HUDEP-2 (cell line): ENCODE measurements at regions not wholly inside any gene's neighbourhood (a gene's known extent, or its start where the extent isn't known, plus 50 kb on each side); places are given as distances from the start of the nearest gene placed in this dataset.

Source experiments
- DNase-seq, 76 experiments: peaks; one replicate each; lab custom pipeline; 2025; ENCODE audit not compliant: unreplicated experiment in 76 of 76; lab: John Stamatoyannopoulos, UW

- no peak for DNase-seq
Measured at GRCh38 chr13:74891610-74892009, 590.4 kb downstream of the TBC1D4 start.

- peak in 5 of 76 experiments; percentile 1 to 23 (median 1) for DNase-seq
Measured at GRCh38 chr13:74889321-74889720, 592.6 kb downstream of the TBC1D4 start.

GRCh38 chr13:74886502-74886901 is 595.5 kb downstream of the TBC1D4 start:
- DNase-seq: no peak

DNA sequence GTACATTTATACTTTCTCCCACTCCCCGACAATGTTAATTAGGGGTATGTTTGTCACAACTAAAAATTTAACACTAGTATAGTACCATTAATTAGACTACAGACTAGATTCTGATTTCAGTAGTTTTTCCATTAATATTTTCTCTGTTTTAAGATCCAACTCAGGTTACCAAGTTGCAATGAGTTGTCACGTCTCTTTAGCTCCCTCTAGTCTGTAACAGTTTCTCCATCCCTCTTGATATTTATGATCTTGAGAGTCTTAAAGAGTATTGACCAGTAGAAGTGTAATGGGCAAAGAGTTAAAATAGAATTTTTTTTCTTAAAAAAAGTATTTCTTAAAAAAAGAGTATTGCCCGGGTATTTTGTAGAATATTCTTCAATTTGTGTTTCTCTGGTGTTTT is 598.1 kb downstream of the TBC1D4 start:
- no peak for DNase-seq

GRCh38 chr13:74871369-74872070 is 610.4 kb downstream of the TBC1D4 start:
- DNase-seq: no peak

- no peak for DNase-seq
Measured at GRCh38 chr13:74870865-74871264, 611.1 kb downstream of the TBC1D4 start.

- peak in 6 of 76 experiments; percentile 2 to 36 (median 15) for DNase-seq
Measured at GRCh38 chr13:74869846-74870245, 612.1 kb downstream of the TBC1D4 start.

GRCh38 chr13:74868049-74868448 is 613.9 kb downstream of the TBC1D4 start:
- no peak for DNase-seq

DNA sequence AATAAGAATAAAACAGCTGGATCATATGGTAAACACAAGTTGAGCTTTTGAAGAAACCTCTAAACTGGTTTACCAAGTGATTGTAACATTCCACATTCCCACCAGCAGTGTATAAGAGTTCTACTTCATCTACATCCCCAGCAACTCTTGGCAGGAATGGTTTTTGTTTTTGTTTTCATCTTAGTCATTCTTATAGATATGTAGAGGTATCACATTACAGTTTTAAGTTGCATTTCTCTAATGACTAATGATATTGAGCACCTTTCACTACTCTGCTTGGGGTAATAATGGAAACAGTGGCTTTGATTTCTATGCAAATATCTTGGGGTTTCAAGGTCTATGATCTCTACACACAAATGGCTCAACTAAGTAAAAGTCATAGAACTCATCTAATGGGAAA is 614.5 kb downstream of the TBC1D4 start:
- no peak for DNase-seq

DNA sequence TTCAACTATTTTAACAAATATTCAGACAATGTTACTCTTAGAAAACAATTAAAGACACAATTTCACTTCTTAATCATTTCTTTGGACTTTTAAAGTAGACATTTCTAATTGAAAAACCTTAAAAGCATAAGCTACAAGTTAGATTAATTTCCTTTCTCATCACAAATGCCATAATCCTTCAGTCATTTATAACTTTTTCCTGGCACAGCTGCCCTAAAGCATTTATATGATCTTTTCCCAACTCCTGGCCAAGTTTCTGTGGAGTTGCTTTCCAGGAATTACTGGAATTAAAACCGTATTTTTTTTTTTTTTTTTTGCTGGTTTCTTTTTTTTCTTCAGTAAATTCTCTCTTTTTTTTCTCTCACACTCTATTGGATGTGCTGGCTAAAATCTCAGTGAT is 615.9 kb downstream of the TBC1D4 start:
- no peak for DNase-seq

DNA sequence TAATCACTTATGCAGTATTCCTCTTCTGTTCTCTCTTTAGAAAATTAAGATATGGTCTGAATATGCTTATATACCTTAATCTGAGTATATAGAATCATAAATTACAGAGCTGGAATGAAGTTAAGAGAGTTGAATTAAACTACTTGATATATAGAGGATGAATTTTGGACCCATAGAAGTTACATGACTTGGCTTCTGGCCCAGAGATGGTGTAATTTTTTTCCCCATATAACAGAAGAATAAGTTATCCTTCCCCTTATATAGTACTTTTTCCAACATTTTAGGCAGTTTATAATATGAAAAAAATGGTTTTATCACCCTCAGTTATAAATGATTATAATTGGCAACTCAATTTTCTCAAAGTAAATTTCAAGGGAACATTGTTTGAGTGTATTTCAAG is 616.3 kb downstream of the TBC1D4 start:
- no peak for DNase-seq

DNA sequence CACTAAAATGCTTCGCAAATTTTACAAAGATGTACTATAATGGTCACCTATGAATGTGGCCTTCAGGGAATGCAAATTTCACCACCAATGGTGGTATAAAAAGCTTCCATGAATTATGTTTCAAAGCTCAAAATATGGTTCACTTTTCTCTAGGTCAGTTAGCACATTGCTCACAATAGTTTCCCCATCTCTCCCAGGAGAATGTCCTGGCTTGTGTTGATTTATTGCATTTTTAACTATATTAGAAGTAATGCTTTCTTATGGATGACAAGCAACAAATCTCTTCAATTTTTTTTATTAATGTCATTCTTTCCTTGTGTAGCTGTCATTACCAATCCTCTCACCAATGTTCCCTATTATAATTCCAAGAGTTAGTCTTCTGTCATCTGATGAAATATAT is 621.2 kb downstream of the TBC1D4 start:
- DNase-seq: no peak

DNA sequence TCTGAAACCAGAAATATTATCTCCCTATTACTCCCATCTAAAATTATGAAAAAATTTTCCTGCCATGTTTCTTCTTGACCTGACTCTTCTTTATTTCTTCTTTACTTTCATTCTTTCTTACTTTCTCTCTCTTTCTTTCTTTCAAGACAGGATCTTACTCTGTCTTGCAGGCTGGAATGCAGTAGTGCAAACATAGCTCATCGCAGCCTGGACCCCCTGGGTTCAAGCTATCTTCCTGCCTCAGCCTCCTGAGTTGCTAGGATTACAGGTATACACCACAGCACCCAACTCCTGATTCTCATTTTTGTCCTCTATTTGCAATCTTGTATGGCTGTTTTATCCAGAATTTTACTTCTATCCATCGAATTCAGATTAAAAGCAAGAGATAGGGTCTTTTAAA is 631.1 kb downstream of the TBC1D4 start:
- DNase-seq: no peak

DNA sequence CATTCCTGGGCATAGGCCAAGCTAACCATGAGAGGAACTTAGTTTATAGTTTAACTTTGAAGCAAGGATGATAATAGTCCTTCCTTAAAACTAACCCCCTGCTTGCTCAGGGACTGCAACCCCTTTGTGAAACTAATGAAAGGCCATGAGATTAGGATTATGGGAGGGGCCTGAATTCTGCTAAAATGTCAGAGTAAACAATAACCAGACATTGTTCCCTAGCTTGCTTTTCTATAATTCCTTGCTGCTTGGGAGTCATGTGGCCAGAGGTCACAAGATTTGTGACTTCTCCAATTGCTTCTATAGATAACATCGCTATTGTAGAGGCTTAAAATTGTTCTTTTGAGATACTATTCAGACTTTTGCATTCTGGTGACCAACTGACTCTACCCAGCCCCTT is 634.0 kb downstream of the TBC1D4 start:
- no peak for DNase-seq

DNA sequence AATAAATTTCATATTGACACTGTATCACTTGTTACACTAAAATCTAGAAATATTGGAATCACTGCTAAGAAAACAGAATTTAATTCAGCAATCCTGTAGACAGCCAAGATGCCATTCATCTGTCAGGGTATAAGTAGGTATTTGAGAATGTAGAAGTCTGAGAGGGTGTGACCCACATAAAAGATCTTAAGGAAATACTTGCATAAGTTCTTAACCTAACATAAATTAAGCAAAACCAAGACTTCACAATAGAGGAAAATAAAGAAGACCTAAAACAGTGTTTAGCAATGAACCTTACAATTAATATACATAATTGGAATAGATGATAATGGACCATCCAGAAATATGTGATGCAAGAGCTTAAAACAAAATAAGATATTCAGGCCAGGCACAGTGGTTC is 636.2 kb downstream of the TBC1D4 start:
- DNase-seq: no peak

- no peak for DNase-seq
Measured at GRCh38 chr13:74841651-74842050, 640.3 kb downstream of the TBC1D4 start.

GRCh38 chr13:74841123-74841522 is 640.8 kb downstream of the TBC1D4 start:
- DNase-seq: no peak

DNA sequence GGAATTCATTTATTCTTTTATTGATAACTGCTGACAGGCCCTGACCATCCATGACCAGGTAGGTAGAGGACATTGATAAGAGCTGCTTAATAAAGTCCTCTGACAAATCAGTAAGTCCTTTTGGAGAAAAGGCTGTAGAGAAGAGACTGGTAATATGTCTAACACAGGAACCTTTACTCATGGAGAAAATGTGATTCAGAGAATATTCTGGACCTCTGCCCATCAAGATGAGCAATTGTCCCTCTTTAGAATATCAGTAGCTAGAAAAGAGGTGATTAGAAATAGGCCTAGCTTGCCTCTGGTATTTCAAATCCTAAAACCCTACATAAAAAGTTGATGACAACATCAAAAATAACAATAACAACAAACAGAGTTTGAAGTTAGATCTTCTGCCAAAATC is 642.3 kb downstream of the TBC1D4 start:
- DNase-seq: peak in 2 of 76 experiments; percentile 1

DNA sequence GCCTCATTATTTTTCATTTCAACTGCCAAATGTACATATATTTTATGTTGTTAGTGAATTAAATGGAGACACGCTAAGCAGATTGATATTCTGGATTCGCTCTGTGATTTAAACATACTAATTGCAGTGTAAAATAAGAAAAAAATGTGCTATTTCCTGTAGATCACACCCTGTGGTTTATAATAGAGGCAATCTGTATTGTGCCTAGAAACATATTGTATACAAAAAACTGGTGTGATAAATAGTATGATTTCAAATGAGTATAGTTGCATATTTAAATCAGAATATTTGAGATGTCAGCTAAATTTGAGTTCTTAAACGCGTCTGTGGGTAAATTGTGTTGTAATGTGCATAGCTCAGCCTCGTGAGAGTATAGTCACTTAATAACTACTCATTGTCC is 643.9 kb downstream of the TBC1D4 start:
- DNase-seq: no peak

DNA sequence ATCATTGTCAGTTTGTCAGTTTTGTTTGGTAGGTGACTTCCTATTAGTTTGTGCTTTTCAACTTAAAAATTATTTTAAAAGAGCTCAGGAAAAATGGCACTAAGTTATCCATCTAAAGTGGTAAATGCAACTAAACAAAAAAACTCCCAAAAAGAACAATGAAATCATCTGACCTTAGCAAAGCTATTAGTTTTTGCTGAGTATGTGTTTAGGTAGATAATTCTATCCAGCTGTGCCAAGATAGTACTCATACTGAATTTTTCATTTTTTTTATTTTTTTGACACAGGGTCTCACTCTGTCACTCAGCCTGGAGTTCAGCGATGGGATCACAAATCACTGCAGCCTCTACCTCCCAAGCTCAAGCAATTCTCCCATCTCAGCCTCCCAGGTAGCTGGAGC is 645.3 kb downstream of the TBC1D4 start:
- no peak for DNase-seq

DNA sequence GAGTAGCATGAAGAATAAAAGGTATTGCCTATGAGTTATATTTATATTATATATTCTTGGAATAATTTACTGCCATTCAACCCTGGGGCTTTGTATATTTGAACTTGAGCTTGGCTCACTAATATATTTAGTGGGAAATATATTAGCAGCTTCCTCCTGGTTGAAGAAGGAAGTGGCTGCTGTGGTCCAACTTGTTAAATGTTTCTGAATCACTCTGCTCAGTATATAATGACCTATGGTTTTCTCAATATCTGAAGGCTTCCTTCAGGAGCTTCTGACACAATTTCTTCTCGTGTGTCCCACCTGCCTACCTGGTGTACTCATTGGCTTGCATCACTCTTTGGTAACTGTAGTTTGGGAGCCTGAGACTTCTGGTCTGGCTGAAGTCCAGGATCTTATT is 646.4 kb downstream of the TBC1D4 start:
- no peak for DNase-seq

DNA sequence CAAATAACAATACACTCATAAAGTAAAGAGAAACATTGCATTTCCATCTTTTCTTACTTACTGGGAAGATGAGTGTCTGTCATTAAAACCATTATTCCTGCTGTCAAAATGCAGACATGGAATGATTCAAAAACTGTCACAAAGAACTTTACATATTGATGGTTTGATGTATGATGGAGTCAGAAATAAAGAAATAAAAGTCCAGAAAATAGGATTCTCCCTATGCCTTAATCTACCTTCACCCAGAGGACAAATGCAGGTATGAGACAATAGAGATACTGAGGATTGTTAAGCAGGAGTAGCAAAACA is 656.1 kb downstream of the TBC1D4 start:
- no peak for DNase-seq
